Endodermal cell (in vitro differentiated cells): ENCODE measurements at regions not wholly inside any gene's neighbourhood (a gene's known extent, or its start where the extent isn't known, plus 50 kb on each side); places are given as distances from the start of the nearest gene placed in this dataset.

Source experiments
- DNase-seq: peaks from one replicate; pipeline ENCODE4 v3.0.0-alpha.2; 2017
- H3K27ac ChIP-seq: 2 replicates; pipeline ENCODE4 v1.5.1; 2013; ENCODE audit warnings: mild to moderate bottlenecking, low read depth, low read length, moderate library complexity
- H3K27me3 ChIP-seq: 2 replicates; pipeline ENCODE4 v1.6.1; 2013; ENCODE audit warnings: mild to moderate bottlenecking, low read length, moderate library complexity; ENCODE audit not compliant: insufficient read depth, control insufficient read depth, poor library complexity, severe bottlenecking
- H3K36me3 ChIP-seq: 2 replicates; pipeline ENCODE4 v1.7.0; 2013; ENCODE audit warnings: mild to moderate bottlenecking, low read length, moderate library complexity; ENCODE audit not compliant: control insufficient read depth, insufficient read depth
- H3K4me1 ChIP-seq: one replicate; pipeline ENCODE4 v1.7.0; 2013; ENCODE audit warnings: low read length; ENCODE audit not compliant: control insufficient read depth, insufficient read depth
- H3K4me3 ChIP-seq: 2 replicates; pipeline ENCODE4 v1.5.1; 2013; ENCODE audit warnings: mild to moderate bottlenecking, low read length, moderate library complexity
- H3K9ac ChIP-seq: 2 replicates; pipeline ENCODE4 v1.6.1; 2013; ENCODE audit warnings: mild to moderate bottlenecking, low read length, moderate library complexity; ENCODE audit not compliant: poor library complexity, severe bottlenecking; ENCODE audit errors: extremely low read depth
- H3K9me3 ChIP-seq: 2 replicates; pipeline ENCODE4 v1.6.1; 2013; ENCODE audit warnings: mild to moderate bottlenecking, low read length, moderate library complexity; ENCODE audit not compliant: control insufficient read depth
- H3K27ac Mint-ChIP-seq: 2 replicates; pipeline ENCODE4 v1.8.0; 2020; ENCODE audit warnings: mixed read lengths
- H3K27me3 Mint-ChIP-seq: 2 replicates; pipeline ENCODE4 v1.8.0; 2021; ENCODE audit warnings: mild to moderate bottlenecking, mixed read lengths; ENCODE audit not compliant: insufficient read depth
- H3K36me3 Mint-ChIP-seq: 2 replicates; pipeline ENCODE4 v1.8.0; 2020; ENCODE audit warnings: low read depth, mixed read lengths
- H3K4me1 Mint-ChIP-seq: 2 replicates; pipeline ENCODE4 v1.8.0; 2020; ENCODE audit warnings: mixed read lengths
- H3K4me3 Mint-ChIP-seq: 2 replicates; pipeline ENCODE4 v1.8.0; 2020; ENCODE audit warnings: mild to moderate bottlenecking, moderate library complexity, mixed read lengths
- H3K9me3 Mint-ChIP-seq: 2 replicates; pipeline ENCODE4 v1.8.0; 2020; ENCODE audit warnings: mild to moderate bottlenecking, mixed read lengths
- CTCF ChIP-seq: fragments of 200-600 bp; sonication (generic); conservative IDR thresholded peaks from 2 replicates; pipeline ENCODE4 v1.5.0; 2021; ENCODE audit warnings: antibody characterized with exemption, mild to moderate bottlenecking
- WGBS, 2 experiments: methylation state at CpG; one replicate each; pipeline versions ENCODE4 v1.1.5 to v1.1.7; 2013; ENCODE audit warnings: missing lambda C conversion rate in 2 of 2, mixed read lengths in 1 of 2; ENCODE audit not compliant: insufficient coverage in 1 of 2, insufficient read length in 1 of 2; 5-methylcytosine and 5-hydroxymethylcytosine counted together

GRCh38 chr12:63084501-63084900, 66.5 kb downstream of the AVPR1A start:
- Mint-ChIP-seq H3K4me1 (peaks cover 2% of the 10 kb centered on the region), H3K36me3 (no peaks in the 10 kb centered on the region), H3K4me3 (no peak overlapping the region), H3K27me3 (peaks cover 5% of the 10 kb centered on the region), H3K27ac (no peak overlapping the region), H3K9me3 (no peaks in the 10 kb centered on the region)
- no peaks in the 10 kb centered on the region for H3K4me1 ChIP-seq
- TF ChIP-seq CTCF = no peak
- no peak overlapping the region for H3K4me3 ChIP-seq
- no peak overlapping the region for H3K27ac ChIP-seq
- H3K27me3 ChIP-seq = no peaks in the 10 kb centered on the region
- no peak for DNase-seq
- no peak overlapping the region for H3K9ac ChIP-seq
- no peaks in the 10 kb centered on the region for H3K9me3 ChIP-seq
- WGBS, 2 experiments = 88 to 100% methylated on average over 1 of the region's 1 CpG
- no peaks in the 10 kb centered on the region for H3K36me3 ChIP-seq

GRCh38 chr12:63083046-63083445, 68.0 kb downstream of the AVPR1A start:
- Histone ChIP-seq H3K9ac (no peak overlapping the region), H3K27me3 (no peaks in the 10 kb centered on the region), H3K4me1 (no peaks in the 10 kb centered on the region), H3K36me3 (no peaks in the 10 kb centered on the region), H3K9me3 (no peaks in the 10 kb centered on the region), H3K4me3 (no peak overlapping the region), H3K27ac (no peak overlapping the region)
- WGBS, 2 experiments = 96 to 100% methylated on average over 2 of the region's 2 CpGs
- Mint-ChIP-seq H3K4me3 (no peak overlapping the region), H3K36me3 (no peaks in the 10 kb centered on the region), H3K4me1 (peaks cover 2% of the 10 kb centered on the region), H3K27me3 (no peaks in the 10 kb centered on the region), H3K9me3 (no peaks in the 10 kb centered on the region), H3K27ac (no peak overlapping the region)
- no peak for TF ChIP-seq CTCF
- no peak for DNase-seq

GRCh38 chr12:63079791-63080502, 71.1 kb downstream of the AVPR1A start:
- no peak overlapping the region for H3K9ac ChIP-seq
- 95 to 100% methylated on average over 2 of the region's 2 CpGs for WGBS, 2 experiments

More at GRCh38 chr12:63079791-63080502, 71.1 kb downstream of the AVPR1A start:
- no peaks in the 10 kb centered on the region for H3K9me3 ChIP-seq
- no peaks in the 10 kb centered on the region for H3K27me3 Mint-ChIP-seq
- H3K4me1 Mint-ChIP-seq = no peaks in the 10 kb centered on the region
- no peaks in the 10 kb centered on the region for H3K4me1 ChIP-seq
- no peaks in the 10 kb centered on the region for H3K36me3 ChIP-seq
- no peak overlapping the region for H3K27ac ChIP-seq
- no peak overlapping the region for H3K4me3 ChIP-seq
- no peak for TF ChIP-seq CTCF
- H3K27me3 ChIP-seq = no peaks in the 10 kb centered on the region
- no peak overlapping the region for H3K4me3 Mint-ChIP-seq
- no peak overlapping the region for H3K27ac Mint-ChIP-seq
- H3K36me3 Mint-ChIP-seq = no peaks in the 10 kb centered on the region
- H3K9me3 Mint-ChIP-seq = no peaks in the 10 kb centered on the region
- DNase-seq = no peak
